ENCODE measurements at regions not wholly inside any gene's neighbourhood (a gene's known extent, or its start where the extent isn't known, plus 50 kb on each side); places are given as distances from the start of the nearest gene placed in this dataset.

DNA sequence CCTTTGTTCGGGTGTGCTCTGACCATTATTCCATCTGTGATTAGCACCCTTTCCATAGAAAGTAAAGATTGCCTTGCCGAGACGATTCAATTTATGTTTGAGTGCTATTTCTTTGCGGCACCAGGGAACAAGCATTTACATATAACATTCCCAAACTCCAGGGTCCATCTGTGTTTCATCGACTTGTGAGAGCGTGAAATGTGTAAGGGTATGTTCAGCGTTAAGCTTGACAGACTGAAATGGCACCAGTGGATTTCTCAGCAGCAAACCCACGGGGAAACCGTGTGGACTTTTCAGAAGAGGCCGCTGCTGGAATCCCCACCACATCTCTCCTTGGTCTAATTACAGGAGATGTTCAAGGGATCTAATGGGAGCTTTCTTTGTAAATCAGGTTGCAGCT lies 270.5 kb downstream of the TCERG1L start:
- TF ChIP-seq, protein P1, sequence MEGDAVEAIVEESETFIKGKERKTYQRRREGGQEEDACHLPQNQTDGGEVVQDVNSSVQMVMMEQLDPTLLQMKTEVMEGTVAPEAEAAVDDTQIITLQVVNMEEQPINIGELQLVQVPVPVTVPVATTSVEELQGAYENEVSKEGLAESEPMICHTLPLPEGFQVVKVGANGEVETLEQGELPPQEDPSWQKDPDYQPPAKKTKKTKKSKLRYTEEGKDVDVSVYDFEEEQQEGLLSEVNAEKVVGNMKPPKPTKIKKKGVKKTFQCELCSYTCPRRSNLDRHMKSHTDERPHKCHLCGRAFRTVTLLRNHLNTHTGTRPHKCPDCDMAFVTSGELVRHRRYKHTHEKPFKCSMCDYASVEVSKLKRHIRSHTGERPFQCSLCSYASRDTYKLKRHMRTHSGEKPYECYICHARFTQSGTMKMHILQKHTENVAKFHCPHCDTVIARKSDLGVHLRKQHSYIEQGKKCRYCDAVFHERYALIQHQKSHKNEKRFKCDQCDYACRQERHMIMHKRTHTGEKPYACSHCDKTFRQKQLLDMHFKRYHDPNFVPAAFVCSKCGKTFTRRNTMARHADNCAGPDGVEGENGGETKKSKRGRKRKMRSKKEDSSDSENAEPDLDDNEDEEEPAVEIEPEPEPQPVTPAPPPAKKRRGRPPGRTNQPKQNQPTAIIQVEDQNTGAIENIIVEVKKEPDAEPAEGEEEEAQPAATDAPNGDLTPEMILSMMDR (IDR thresholded peaks at IDR 0.05), result no peak
- no peak for TF ChIP-seq EP300 (IDR thresholded peaks at IDR 0.05)
